ENCODE measurements at regions not wholly inside any gene's neighbourhood (a gene's known extent, or its start where the extent isn't known, plus 50 kb on each side); places are given as distances from the start of the nearest gene placed in this dataset.
A peak's percentile ranks its signal among the peaks of the same experiment; 100 is the strongest.

DNA sequence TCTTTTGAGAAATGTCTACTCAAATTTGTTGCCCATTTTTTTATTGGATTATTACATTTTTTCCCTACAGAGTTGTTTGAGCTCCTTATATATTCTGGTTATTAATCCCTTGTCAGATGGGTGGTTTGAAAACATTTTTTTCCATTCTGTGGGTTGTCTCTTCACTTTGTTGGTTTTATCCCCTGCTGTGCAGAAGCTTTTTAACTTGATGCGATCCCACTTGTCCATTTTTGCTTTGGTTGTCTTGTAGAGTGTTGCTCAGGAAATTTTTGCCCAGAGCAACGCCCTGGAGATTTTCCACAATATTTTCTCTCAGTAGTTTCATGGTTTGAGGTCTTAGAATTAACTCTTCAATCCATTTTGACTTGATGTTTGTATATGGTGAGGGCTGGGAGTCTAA lies 592.8 kb upstream of the GOT2 start:
- Histone ChIP-seq H3K9me3 (replicated peaks) (0 out of 2 replicates have a peak, but pooled peaks cover 2% of the 10 kb centered on the region), H3K36me3 (no peaks in the 10 kb centered on the region), H3K27me3 (replicated peaks) (no peaks in the 10 kb centered on the region), H3K4me3 (no peak overlapping the region), H3K4me1 (replicated peaks) (no peaks in the 10 kb centered on the region), H3K27ac (no peak overlapping the region)
- DNase-seq (ENCODE audit: low read depth in 1 of 2, low spot score in 2 of 2), result no peak

DNA sequence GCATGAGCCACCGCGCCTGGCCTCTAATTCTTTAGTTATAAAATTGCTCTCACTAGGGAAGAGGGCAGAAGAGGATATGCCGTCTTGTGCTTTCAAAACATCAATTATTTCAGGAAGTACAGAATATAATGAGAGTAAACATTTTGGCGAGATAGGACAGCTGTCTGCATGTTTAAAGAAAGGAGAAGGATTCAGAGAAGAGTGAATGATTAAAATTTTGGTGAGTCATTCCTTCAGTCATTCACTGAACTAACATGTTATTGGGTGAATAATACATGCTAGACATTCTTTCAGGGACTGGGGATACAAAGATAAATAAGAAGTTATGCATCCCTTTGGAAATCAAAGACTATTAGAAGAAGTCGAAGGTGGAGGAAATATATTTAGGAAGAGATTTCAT lies 590.3 kb upstream of the GOT2 start:
- Histone ChIP-seq H3K27me3 (replicated peaks) (no peaks in the 10 kb centered on the region), H3K9me3 (replicated peaks) (0 out of 2 replicates have a peak, but pooled peaks cover 2% of the 10 kb centered on the region), H3K4me3 (no peak overlapping the region), H3K4me1 (replicated peaks) (no peaks in the 10 kb centered on the region), H3K36me3 (no peaks in the 10 kb centered on the region), H3K27ac (no peak overlapping the region)
- peak in 1 of 2 experiments; percentile 28 for DNase-seq (ENCODE audit: low read depth in 1 of 2, low spot score in 2 of 2)

GRCh38 chr16:59320657-59321056 lies 586.5 kb upstream of the GOT2 start:
- Histone ChIP-seq H3K27ac (no peak overlapping the region), H3K36me3 (no peaks in the 10 kb centered on the region), H3K9me3 (replicated peaks) (0 out of 2 replicates have a peak, but pooled peaks cover 2% of the 10 kb centered on the region), H3K27me3 (replicated peaks) (no peaks in the 10 kb centered on the region), H3K4me3 (no peak overlapping the region), H3K4me1 (replicated peaks) (no peaks in the 10 kb centered on the region)
- DNase-seq (ENCODE audit: low read depth in 1 of 2, low spot score in 2 of 2), result no peak

- DNase-seq (ENCODE audit: low read depth in 1 of 2, low spot score in 2 of 2), result no peak
These were observed 585.8 kb upstream of the GOT2 start for GRCh38 chr16:59319871-59320270.

DNA sequence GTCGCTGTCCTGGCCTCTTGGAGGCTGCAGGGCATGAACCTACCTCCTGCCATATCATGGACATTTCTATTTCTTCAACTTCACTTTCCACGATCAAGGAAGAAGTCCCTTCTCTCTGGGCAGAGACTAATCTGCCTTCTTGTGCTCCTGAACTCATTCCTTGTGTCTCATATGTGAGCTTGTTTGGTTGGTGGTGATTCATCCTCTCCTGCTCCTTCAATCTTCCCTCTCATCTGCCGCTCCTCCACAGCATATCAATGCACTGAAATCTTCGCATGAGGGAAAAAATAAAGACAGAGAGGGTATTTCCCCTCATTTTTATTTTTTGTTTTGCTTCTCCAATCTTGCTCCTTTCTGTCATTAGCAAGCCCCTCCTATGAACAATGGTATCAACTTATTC lies 571.7 kb upstream of the GOT2 start:
- Histone ChIP-seq H3K27ac (no peak overlapping the region), H3K4me1 (replicated peaks) (no peaks in the 10 kb centered on the region)

More at GRCh38 chr16:59319871-59320270, 585.8 kb upstream of the GOT2 start:
- Histone ChIP-seq H3K4me3 (no peak overlapping the region), H3K27ac (no peak overlapping the region), H3K9me3 (replicated peaks) (no peaks in the 10 kb centered on the region), H3K27me3 (replicated peaks) (no peaks in the 10 kb centered on the region), H3K4me1 (replicated peaks) (no peaks in the 10 kb centered on the region), H3K36me3 (no peaks in the 10 kb centered on the region)

DNA sequence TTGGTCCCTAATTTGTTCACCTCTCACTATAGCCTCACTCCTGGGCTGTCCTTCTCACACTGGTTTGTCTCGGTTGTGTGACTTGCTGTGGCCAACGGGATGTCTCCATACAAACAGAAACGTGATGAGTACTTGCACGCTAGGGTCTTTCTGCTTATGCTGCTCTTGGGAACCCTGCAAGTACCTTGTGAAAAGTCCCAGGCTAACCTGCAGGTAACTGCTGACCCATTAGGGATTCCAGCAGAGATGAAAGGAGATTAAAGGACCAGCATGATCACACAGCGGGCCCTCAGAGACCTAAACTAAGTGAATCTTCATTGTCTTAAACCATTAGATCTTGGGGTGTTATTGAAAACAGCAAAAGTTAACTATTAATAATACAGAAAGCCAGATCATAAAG lies 562.8 kb upstream of the GOT2 start:
- no peak for DNase-seq (ENCODE audit: low read depth in 1 of 2, low spot score in 2 of 2)
- H3K9me3 ChIP-seq (replicated peaks), result no peaks in the 10 kb centered on the region
- no peak overlapping the region for H3K4me3 ChIP-seq
- H3K27ac ChIP-seq, result no peak overlapping the region
- H3K36me3 ChIP-seq, result no peaks in the 10 kb centered on the region
- H3K27me3 ChIP-seq (replicated peaks), result no peaks in the 10 kb centered on the region
- H3K4me1 ChIP-seq (replicated peaks), result peaks cover 9% of the 10 kb centered on the region; the same call in 1 of the 2 replicates

More for the DNA sequence above, 571.7 kb upstream of the GOT2 start:
- H3K36me3 ChIP-seq, result no peaks in the 10 kb centered on the region
- no peak overlapping the region for H3K4me3 ChIP-seq
- DNase-seq (ENCODE audit: low read depth in 1 of 2, low spot score in 2 of 2), result no peak
- no peaks in the 10 kb centered on the region for H3K27me3 ChIP-seq (replicated peaks)
- H3K9me3 ChIP-seq (replicated peaks), result no peaks in the 10 kb centered on the region

DNA sequence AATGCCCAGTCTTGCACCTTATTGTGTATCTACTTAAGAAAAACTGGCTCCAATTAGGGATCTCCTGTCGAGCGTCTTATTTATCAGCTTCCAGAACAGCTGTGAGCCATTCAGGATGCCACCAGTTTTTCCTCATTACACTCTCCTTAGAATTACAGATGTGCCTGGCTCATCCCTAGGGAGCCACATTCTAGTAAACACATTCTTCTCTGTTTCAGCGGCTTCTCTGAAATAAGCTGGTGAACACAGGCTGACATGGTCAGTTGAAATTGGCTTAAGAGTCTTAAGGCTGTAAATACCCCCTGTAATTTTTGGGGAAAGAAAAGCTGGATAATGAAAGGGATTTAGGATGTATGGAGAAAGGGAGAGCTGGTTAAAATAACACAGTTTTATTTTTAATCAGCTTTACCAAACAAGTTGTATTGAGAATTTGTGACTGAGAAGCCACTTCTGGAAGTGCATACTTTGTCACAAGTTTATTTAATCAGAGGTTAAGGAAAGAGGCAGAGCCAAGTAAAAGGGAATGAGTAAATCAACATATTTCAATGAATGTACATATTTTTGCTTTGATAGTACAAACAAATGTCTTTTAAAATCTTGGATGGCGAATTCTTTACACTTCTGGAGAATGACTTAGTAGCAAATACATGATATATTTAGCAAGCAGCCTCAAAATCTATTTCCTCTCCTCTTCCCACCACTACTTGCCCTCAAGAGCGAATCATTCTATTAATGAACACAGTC lies 562.0 kb upstream of the GOT2 start:
- Histone ChIP-seq H3K27me3 (replicated peaks) (no peaks in the 10 kb centered on the region), H3K4me1 (replicated peaks) (peaks cover 9% of the 10 kb centered on the region; the same call in 1 of the 2 replicates), H3K36me3 (no peaks in the 10 kb centered on the region), H3K9me3 (replicated peaks) (no peaks in the 10 kb centered on the region), H3K4me3 (no peak overlapping the region), H3K27ac (no peak overlapping the region)
- DNase-seq (ENCODE audit: low read depth in 1 of 2, low spot score in 2 of 2), result peak in 1 of 2 experiments; percentile 35

- Histone ChIP-seq H3K9me3 (replicated peaks) (no peaks in the 10 kb centered on the region), H3K36me3 (no peaks in the 10 kb centered on the region), H3K4me3 (no peak overlapping the region), H3K27me3 (replicated peaks) (no peaks in the 10 kb centered on the region), H3K27ac (no peak overlapping the region), H3K4me1 (replicated peaks) (peaks cover 9% of the 10 kb centered on the region; the same call in 1 of the 2 replicates)
- no peak for DNase-seq (ENCODE audit: low read depth in 1 of 2, low spot score in 2 of 2)
These were observed 561.4 kb upstream of the GOT2 start for GRCh38 chr16:59295474-59295873.

DNA sequence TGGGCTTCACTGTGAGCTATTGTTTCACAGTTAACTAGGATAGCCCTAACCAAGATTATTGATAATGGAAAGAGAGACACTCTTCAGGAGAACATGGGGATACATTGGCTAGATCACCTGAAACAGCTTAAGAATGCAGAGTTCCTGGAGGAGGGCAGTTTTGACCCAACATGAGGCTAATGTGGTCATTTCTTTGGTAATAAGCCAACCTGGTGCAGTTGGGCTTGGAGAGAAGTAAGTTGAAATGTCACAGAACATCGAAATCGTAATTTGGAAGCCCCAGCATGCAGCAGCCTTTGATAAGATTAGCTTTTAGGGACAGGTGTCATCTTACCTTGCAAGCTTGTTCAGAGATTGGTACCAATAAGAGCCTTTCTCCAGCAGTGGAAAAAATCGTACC lies 556.6 kb upstream of the GOT2 start:
- no peak for DNase-seq (ENCODE audit: low read depth in 1 of 2, low spot score in 2 of 2)
- no peak overlapping the region for H3K4me3 ChIP-seq
- no peaks in the 10 kb centered on the region for H3K9me3 ChIP-seq (replicated peaks)
- no peaks in the 10 kb centered on the region for H3K4me1 ChIP-seq (replicated peaks)
- no peaks in the 10 kb centered on the region for H3K27me3 ChIP-seq (replicated peaks)
- no peaks in the 10 kb centered on the region for H3K36me3 ChIP-seq
- H3K27ac ChIP-seq, result no peak overlapping the region

- Histone ChIP-seq H3K4me3 (no peak overlapping the region), H3K9me3 (replicated peaks) (no peaks in the 10 kb centered on the region), H3K27ac (no peak overlapping the region), H3K36me3 (no peaks in the 10 kb centered on the region), H3K4me1 (replicated peaks) (no peaks in the 10 kb centered on the region), H3K27me3 (replicated peaks) (no peaks in the 10 kb centered on the region)
- no peak for DNase-seq (ENCODE audit: low read depth in 1 of 2, low spot score in 2 of 2)
These were observed 555.0 kb upstream of the GOT2 start for GRCh38 chr16:59289151-59289550.

GRCh38 chr16:59274141-59274540 lies 540.0 kb upstream of the GOT2 start:
- H3K4me1 ChIP-seq (replicated peaks), result no peaks in the 10 kb centered on the region
- H3K27me3 ChIP-seq (replicated peaks), result no peaks in the 10 kb centered on the region
- no peak overlapping the region for H3K27ac ChIP-seq
- H3K36me3 ChIP-seq, result no peaks in the 10 kb centered on the region
- no peak for DNase-seq (ENCODE audit: low read depth in 1 of 2, low spot score in 2 of 2)
- H3K4me3 ChIP-seq, result no peak overlapping the region
- H3K9me3 ChIP-seq (replicated peaks), result no peaks in the 10 kb centered on the region

GRCh38 chr16:59263955-59264354 lies 529.8 kb upstream of the GOT2 start:
- no peaks in the 10 kb centered on the region for H3K36me3 ChIP-seq
- DNase-seq (ENCODE audit: low read depth in 1 of 2, low spot score in 2 of 2), result no peak
- no peak overlapping the region for H3K27ac ChIP-seq
- H3K27me3 ChIP-seq (replicated peaks), result no peaks in the 10 kb centered on the region
- H3K9me3 ChIP-seq (replicated peaks), result no peaks in the 10 kb centered on the region
- no peak overlapping the region for H3K4me3 ChIP-seq
- H3K4me1 ChIP-seq (replicated peaks), result peaks cover 14% of the 10 kb centered on the region

GRCh38 chr16:59260892-59261291 lies 526.8 kb upstream of the GOT2 start:
- DNase-seq (ENCODE audit: low read depth in 1 of 2, low spot score in 2 of 2), result no peak
- Histone ChIP-seq H3K4me1 (replicated peaks) (peaks cover 17% of the 10 kb centered on the region), H3K9me3 (replicated peaks) (no peaks in the 10 kb centered on the region), H3K4me3 (no peak overlapping the region), H3K27me3 (replicated peaks) (no peaks in the 10 kb centered on the region), H3K36me3 (no peaks in the 10 kb centered on the region), H3K27ac (no peak overlapping the region)

GRCh38 chr16:59259950-59260319 lies 525.8 kb upstream of the GOT2 start:
- Histone ChIP-seq H3K27me3 (replicated peaks) (no peaks in the 10 kb centered on the region), H3K4me1 (replicated peaks) (peaks cover 17% of the 10 kb centered on the region), H3K27ac (peak overlapping the region; percentile 13; the same call in 1 of the 2 replicates), H3K4me3 (no peak overlapping the region), H3K36me3 (no peaks in the 10 kb centered on the region), H3K9me3 (replicated peaks) (no peaks in the 10 kb centered on the region)
- peak in 1 of 2 experiments; percentile 67 for DNase-seq (ENCODE audit: low read depth in 1 of 2, low spot score in 2 of 2)

Measured in SJSA1 (cell line).